TTC549 (cell line): ENCODE measurements at regions not wholly inside any gene's neighbourhood (a gene's known extent, or its start where the extent isn't known, plus 50 kb on each side); places are given as distances from the start of the nearest gene placed in this dataset.

Experiments
- FAIRE-seq: peaks from 2 replicates; lab custom pipeline; 2012; peaks lifted over from hg19 to GRCh38; lab: Jason Lieb, UNC

DNA sequence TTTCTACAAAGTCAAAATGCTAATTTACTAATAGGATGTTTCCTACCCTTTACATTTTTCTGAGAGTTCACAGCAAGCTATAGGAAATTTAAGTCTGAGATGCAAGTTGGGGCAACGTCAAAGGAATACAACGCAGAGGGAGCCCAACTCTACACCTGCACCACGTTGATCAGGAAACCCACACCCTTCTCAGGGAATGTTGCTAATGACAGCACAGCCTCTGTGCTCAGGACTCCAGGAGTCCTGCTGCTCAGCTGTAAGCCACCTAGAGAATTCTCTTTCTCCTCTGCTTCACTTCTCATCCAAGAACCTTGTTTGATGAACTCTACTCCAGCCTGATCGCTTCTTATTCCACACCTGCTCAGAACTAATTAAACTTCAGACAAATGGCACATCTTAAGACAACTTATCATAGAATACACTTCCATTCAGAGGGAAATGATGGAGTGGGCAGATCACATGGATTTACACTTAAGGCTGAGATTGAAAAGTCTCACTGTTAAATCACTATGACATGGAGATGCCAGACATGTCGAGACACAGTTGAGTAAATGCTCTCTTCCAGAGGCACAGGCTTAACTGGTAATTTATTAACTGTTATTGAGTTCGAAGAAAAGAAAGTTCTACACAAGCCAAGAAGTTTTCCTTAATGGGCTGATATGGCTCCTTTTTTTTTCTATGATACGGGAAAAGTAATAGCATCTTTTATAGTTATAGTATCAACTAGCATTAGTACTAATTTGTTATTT, 811.6 kb upstream of the ARGLU1 start:
- no peak for FAIRE-seq

DNA sequence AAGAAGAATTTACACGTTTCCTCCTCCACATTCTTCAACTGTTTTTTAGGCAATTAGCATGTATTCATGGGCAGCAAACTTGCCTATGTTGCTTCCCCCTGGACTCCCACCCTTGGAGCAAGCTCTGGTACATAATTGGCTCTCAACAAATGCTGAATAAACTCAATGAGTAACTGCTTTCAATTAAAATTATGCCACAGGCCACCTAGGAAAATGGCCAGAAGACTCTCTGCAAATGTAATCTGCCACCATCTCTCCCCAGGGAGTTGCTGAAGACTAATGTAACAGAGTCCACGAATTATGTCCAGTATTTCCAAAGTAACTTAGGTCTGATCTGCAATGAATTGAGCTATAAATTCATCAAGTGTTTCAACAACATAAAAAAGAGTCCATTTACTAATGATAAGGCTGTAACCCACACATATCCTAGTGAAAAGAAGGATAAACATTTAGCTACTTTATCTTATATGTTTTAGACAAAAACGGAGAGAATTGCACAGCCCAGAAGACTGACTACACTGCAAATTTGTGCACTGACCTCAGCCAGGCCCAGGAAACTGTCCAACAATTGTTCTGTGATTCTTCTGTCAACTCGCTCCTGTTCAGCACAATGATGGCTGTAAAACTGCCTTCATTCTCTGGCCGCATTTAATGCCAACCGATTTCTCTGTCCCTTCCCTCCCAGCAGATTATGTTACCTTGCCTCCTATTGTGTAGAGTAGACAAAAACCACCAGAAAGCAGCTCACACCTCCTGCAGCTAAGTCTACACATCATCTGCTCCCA, 808.6 kb upstream of the ARGLU1 start:
- no peak for FAIRE-seq

DNA sequence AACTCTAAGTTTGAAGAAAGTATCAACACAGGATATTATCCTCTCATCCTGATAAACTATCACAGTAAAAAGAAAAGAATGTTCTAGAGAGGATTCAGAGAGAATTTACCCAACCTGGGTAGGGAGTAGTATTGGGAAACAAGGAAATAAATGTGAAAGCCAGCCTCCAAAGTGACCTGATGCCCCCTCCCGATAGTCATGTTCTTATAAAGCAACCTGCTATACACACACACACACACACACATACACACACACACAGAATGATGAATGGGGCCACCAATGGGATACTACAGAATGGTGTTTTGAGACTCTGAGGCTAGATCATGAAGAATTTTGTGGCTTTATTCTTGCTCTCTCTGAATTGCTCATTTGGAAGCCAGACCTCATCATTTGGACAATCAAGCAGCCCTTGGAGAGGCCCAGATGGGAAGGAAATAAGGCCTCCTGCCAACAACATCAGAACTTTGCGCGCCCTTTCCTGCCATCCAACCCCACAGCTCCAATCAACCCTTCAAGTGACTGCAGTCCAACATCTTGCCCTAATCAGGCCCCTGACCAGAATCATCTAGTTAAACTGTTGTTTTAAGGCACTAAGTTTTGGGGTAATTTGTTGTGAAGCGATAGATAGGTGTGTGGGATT, 807.9 kb upstream of the ARGLU1 start:
- no peak for FAIRE-seq

DNA sequence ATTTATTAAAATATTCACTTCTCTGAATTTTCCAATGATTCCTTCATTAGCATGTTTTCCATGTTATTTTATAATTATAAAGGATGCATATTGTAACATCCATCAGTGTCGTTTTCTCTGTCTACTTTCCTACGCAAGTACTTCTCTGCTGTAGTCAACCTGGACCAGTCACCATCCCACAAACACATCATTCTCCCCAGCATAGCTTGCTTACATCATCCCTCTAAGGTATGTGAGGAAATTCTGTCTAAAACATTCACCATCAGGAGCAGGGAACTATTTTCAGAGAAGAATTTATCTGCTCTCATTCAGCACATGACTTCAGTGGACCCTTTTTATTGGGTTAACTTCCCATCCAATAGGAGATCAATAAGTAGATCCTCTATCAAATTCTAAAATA, 806.1 kb upstream of the ARGLU1 start:
- no peak for FAIRE-seq

DNA sequence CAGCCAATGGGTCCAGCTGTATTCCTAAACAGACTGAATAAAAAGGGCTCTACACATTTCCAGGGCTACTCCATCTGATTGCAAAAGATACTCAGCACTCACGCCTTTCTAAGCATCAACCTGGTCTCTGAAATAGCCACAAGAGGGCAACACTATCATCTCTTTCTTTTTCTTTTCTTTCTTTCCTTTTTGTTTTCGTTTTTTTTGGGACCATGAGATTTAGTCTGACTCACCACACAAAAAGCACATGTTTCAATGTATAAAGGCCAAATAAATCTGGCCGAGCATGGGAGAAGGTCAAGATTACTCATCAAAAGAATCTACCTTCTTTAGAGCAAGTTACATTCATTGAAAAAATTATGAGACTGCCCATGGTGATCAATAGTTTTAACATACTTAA, 805.6 kb upstream of the ARGLU1 start:
- no peak for FAIRE-seq

DNA sequence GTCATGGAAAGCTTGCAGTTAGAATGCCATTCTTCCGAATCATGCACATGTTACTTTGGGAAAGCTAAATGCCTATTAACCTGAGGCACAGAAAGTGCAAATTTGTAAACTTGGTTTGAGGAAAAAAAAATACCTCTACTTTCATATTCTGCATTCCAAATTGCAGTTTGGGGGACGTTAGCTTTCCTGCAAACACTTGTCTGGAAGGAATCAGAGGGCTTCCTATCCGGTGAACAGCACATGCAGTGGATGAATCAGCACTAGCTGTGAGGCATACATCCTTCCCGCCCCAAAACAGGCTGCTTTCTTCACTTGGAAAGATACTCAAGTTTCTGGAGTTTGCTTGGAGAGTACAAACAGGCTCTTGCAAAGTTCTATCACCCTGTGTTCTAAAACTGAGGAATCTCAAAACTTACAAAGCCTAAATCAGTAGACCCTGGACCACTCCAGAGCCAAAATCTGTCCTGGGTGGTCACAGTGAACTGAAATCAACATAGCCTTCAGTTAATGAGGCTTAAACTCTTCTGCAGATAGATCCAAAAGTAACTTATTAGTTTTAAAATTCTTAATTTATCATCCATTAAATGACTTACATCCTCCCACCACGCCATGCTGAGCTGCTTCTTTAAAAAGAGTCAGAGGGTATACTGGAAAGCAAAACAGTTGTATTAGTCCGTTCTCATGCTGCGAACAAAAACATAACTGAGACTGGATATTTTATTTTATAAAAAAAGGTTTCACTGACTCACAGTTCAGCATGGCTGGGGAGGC, 802.3 kb upstream of the ARGLU1 start:
- FAIRE-seq = no peak

DNA sequence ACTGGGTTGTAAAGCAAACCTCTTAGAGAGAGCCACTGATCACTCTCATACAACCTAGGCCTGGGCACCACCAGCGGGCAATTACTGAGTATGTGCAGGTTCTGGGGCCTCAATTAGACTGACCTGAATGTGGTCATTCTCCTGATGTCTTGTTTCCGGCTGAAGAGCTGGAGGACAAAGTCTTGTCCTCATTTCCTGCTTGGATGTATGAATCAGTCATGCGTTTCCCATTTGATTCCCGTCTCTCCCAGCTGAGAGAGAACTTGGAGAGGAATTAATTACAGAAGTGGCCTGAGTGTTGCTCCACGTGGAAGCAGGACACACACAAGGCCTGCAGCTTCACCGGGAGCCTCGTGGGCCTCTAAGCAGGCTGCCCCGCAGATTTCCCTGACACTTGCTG, 799.3 kb upstream of the ARGLU1 start:
- no peak for FAIRE-seq

DNA sequence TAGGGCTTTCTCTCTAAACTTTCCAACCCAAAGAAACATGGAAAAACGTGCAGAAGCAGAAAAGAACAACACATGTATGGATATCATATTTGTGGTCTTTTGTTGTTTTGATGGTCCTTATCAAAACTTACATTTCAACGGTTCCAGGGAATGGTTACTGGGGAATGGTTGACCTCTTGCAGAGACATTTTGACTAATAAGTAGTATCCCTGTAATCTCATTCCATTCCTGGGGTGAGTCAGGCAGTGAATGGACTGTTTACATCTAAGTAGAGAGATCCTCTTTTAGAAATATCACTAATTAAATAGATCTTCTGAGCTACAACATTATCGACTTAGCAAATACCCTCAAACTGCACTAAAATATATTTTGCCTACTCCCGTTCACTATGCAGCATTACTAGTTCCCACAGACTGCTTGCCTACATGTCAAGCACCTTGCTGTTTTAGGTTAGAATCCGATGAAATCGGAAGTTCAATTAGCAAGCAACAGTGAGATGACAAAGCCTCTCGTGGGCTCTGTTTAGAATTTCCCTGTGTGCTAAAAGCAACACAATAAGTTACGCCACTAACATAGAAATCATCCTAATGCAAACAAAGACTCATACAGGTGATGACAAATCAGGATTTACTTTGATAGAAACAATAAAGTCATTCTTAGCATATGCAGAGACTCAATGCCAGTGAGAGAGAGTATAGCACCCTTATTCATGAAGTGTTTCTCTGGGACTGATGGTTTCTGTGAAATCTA, 797.7 kb upstream of the ARGLU1 start:
- no peak for FAIRE-seq

DNA sequence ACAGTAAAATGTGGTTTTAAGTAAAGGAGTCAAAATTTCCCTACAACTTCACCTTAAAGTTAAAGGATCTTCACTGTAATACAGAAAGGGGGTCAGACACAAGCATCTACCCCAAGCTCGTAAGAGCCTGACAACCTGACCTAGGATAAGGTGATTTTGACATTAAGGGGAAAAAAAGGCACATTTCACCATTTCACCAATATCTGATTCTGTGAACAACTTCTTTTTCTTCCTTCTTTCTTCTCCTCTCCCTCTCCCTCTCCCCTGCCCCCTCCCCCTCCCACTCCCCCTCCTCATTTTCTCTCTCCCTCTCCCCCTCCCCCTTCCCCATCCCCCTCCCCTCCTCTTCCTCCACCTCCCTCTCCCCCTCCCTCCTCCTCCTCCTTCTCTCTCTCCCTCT, 796.7 kb upstream of the ARGLU1 start:
- FAIRE-seq = no peak

DNA sequence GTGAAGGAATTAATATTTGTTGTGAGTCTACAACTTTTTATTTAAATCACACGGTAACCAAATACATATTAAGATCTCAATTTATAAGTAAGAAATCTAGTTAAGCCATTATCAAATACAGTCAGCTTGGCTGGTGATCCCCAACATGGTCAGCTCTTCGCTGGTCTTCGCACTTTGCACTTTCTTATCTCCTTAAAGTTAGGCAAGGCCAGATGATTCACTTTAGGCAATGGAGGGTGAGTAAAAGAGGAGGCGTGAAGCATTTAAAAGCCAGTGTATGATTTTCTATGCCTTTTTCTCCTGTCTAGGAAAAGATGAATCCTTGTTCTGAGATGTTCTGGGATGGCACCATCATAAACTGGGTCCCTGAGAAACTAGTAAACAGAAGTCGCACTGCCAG, 793.7 kb upstream of the ARGLU1 start:
- FAIRE-seq = no peak

DNA sequence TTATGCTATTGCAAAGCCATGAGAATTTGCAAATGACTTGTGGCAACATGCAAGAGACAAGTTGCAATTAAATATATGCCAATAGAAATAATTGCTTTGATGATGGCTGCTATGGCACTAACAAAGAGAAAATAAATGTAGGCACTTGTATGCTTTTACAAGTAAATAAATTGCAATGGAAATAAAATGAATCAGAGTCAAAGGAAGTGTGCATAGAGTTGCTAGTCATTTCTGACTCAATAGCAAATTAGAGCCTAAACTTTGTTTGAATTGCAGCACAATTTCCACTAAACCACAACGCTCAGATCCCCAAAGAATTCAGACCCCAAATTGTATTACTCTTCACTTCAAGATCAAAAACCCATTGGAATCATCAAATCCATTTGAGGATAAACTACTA, 792.1 kb upstream of the ARGLU1 start:
- no peak for FAIRE-seq

DNA sequence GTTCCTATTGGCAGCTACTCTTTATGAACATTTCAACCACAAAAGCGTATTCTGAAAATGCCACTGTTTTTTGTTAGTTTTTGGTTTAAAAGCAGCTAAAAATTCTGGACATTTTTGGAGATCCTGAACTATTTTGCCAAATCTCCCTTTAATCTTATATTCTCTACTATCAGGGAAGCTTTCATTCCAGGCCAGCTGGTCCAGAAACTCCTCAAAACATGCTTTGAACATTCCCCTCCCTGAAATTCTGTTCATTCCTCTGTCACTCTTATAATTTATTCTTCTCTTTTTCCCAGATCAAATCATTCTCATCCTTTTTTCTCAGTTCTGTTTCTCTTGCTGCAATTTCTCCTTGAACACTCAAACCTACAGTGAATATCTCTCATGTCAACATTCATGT, 790.9 kb upstream of the ARGLU1 start:
- no peak for FAIRE-seq

DNA sequence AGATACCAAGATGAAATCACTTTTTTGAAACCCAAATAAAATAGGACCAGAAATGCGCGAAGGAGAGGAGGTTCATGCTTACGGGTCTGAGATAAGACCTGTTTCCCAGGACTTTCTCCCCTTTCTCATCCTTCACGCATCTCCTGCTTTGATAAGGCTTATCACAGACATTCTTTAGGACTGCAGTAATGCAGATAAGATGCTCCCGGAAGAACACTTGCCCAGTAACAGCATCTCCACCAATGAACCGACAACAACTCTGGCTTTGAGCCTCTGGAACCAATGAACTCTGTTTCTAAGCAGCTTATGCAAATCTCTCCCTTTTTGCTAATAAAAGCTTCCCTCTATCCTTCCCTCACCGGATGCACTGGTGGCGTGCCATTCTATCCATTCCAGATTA, 783.4 kb upstream of the ARGLU1 start:
- no peak for FAIRE-seq

DNA sequence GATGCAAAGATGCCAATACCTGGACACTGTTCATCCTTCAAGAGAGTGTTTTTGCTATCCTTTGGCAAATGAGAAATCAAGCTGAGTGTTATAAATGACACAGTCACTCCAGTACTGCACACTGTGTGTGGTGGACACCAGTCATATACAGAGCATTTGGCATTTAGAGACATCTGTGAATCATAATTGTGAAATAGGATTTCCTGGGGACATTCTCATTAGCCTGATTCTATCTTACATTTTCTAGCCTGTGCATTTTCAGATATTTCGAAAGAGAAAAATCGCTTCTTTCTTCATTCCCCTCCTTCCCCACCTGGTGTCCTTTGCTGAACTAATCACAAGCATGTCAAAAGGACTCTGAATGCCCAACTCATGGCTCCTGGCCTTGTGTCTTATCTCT, 781.0 kb upstream of the ARGLU1 start:
- no peak for FAIRE-seq

DNA sequence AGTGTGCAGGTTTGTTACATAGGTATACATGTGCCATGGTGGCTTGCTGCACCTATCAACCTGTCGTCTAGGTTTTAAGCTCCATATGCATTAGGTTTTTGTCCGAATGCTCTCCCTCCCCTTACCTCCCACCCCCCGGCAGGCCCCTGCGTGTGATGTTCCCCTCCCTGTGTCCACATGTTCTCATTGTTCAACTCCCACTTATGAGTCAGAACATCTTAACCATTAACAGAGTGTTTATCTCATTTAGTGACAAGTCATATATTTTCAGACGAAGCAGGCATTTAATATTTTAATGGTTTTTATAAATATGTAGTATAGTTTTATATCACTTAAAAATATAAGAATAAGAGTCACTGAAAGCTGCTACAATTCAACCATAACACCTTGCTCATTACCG, 780.5 kb upstream of the ARGLU1 start:
- no peak for FAIRE-seq

DNA sequence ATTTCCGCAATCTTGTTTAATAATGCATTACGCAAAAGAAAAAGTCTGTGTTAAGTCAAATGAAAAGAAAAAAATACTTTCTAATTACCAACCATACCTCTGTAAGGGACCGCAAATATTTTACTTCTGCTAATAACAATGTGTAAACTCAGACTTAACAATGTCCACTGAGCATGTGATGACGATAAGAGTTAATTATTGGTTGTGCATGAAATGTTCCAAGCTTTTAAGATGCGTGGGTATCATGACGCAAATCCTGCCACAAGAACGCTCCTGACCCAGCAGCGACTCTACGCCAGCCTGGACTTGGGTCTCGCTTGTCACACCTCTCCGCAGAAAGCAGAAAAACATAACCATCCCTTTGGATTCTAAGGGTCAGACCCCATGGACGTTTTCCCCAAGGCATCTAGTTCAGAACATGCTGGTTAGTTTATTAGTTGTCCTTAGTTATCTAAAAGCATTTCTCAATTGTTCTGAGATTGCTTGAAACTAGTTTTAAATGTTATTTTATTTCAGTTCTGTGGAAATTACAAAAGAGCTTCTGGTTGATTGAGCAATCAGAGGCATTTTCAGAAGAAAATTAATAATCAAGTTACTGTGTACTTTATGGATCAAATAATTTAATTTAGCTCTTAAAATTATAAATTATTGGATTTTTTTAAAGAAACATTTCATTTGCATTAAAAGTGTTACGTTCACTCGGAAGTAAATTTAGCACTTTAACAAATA, 779.9 kb upstream of the ARGLU1 start:
- no peak for FAIRE-seq

DNA sequence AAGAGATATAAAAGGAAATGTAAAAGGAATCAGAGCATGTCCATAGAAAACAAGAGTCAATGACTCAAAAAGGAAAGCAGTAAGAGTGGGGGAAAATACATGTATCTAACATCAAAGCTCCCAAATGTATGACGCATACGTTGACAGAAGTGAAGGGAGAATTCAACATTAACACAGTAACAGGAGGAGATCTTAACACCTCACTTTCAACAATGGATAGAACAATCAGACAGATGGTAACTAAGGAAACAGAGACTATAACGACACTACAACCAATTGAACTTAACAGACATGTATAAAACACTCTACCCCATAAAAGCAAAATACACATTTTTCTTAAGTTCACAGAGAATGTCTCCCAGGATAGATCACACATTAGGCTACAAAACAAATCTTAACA, 774.8 kb upstream of the ARGLU1 start:
- no peak for FAIRE-seq

DNA sequence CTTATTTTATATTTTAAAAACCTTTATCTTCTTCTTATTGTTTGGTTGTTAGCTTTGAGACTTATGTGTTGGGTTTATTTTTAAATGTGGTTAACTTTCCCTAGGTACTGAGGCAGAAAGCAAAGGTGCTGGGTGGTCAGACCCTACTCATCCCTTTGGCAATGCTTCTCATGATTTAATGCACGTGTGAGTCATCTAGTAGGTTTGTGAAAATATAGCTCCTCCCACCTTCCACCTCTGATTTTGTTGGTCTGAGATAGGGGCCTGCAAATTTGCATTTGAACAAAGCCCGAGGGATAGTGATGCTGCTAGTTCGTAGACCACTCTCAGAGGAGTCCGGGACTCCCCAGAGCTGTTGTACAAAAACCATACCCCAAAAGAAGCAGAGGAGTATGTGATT, 771.3 kb upstream of the ARGLU1 start:
- FAIRE-seq = no peak

DNA sequence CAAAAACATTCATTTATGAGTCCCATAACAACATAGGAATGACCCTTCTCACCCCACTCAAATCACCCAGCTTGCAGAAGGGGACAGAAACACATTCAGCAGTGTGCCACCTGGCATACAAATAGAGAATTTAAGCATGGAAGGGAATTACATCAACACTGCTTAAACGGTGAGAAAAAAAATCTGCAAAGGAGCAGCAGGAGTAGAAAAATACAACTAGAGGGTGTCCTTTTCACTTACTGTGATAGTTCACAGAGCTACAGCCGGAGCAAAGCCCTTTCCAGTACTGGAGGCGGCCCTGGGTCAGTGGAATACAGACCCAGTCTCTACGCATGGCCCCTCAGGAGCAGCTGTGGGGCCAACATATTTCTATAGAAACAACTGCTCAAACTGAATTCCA, 764.3 kb upstream of the ARGLU1 start:
- no peak for FAIRE-seq

DNA sequence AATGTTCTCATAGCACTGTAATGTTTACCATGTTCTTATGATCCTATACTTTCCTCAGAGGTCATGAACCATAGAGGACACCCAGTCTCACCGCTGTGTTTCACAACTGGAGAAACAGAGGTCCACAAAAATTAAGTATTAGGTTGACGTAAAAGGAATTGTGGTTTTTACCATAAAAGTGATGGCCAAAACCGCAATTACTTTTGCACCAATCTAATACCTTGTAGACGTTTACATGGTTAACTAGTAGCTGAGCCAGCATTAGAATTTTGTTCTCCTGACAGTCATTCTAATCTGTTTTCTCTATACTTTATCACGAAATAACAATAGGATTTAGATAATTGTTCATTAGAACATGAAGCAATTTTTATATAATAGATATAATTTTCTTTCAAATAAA, 763.4 kb upstream of the ARGLU1 start:
- no peak for FAIRE-seq

DNA sequence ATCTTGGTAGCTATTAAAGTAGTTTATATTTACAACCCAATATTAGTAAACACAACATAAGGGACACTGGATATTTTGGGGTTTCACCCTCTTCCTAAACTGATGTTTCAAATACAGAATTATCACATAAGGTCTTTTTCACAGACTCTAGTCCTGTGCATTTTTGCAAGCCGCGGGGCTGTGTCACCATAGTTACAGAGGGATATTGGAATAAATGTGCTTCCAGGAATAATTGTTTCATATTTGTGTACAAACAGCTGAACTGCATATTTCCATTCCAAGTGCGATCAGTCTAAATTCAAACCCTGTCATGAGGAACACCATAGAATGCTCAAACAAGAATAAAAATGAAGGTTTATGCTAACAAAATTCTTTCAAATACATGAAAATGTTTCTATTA, 762.5 kb upstream of the ARGLU1 start:
- FAIRE-seq = no peak
